GM13977 (cell line): ENCODE measurements at regions not wholly inside any gene's neighbourhood (a gene's known extent, or its start where the extent isn't known, plus 50 kb on each side); places are given as distances from the start of the nearest gene placed in this dataset.

Source experiments
- DNase-seq: peaks from one replicate; pipeline ENCODE4 v3.0.0; 2012; ENCODE audit warnings: low spot score
- in situ Hi-C: fragments of 300-500 bp; cut with MboI; formaldehyde crosslinking; loops from one replicate; pipeline ENCODE4 v1.12.0; 2022; ENCODE audit warnings: low sequenced_read_pairs, low pct_unique_long_range_greater_than_20kb, mixed read lengths, inconsistent platforms; ENCODE audit not compliant: unreplicated experiment
- TF ChIP-seq, protein P1 (sequence below): IDR thresholded peaks from 2 replicates; pipeline ENCODE4 v1.5.1; 2012; ENCODE audit warnings: mild to moderate bottlenecking, control low read depth; ENCODE audit not compliant: insufficient read depth; ENCODE audit errors: extremely low read depth, missing control alignments

GRCh38 chr15:62730825-62731224 is 311.7 kb upstream of the TPM1 start:
- no peak for DNase-seq
- TF ChIP-seq, protein P1, sequence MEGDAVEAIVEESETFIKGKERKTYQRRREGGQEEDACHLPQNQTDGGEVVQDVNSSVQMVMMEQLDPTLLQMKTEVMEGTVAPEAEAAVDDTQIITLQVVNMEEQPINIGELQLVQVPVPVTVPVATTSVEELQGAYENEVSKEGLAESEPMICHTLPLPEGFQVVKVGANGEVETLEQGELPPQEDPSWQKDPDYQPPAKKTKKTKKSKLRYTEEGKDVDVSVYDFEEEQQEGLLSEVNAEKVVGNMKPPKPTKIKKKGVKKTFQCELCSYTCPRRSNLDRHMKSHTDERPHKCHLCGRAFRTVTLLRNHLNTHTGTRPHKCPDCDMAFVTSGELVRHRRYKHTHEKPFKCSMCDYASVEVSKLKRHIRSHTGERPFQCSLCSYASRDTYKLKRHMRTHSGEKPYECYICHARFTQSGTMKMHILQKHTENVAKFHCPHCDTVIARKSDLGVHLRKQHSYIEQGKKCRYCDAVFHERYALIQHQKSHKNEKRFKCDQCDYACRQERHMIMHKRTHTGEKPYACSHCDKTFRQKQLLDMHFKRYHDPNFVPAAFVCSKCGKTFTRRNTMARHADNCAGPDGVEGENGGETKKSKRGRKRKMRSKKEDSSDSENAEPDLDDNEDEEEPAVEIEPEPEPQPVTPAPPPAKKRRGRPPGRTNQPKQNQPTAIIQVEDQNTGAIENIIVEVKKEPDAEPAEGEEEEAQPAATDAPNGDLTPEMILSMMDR = no peak
- in situ Hi-C loops = no loop called here

GRCh38 chr15:62732078-62732477 is 310.5 kb upstream of the TPM1 start:
- no peak for DNase-seq
- TF ChIP-seq, protein P1 = no peak
- in situ Hi-C loops = no loop called here

DNA sequence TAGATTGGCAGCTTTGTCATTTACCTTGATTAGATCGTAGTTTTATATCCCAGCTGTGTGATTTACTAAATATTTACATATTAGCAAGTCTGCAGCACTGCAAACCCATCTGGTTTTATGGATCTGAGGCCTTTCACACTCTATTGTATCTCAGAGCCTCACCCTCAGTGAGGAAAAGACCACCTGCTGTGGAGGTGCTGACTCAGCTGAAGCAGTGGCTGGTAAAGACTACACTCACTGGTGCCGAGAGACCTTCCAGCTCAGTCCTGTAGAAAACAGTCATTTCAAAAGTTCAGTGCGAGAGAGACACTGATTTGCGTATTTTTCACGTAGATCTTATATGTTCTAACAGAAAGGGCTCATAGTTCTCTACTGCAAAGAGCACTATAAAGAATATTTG is 307.8 kb upstream of the TPM1 start:
- TF ChIP-seq, protein P1 = no peak
- in situ Hi-C loops = no loop called here
- no peak for DNase-seq

- in situ Hi-C loops = no loop called here
- no peak for DNase-seq
- TF ChIP-seq, protein P1 = no peak
These were observed 305.8 kb upstream of the TPM1 start for GRCh38 chr15:62736756-62737155.

DNA sequence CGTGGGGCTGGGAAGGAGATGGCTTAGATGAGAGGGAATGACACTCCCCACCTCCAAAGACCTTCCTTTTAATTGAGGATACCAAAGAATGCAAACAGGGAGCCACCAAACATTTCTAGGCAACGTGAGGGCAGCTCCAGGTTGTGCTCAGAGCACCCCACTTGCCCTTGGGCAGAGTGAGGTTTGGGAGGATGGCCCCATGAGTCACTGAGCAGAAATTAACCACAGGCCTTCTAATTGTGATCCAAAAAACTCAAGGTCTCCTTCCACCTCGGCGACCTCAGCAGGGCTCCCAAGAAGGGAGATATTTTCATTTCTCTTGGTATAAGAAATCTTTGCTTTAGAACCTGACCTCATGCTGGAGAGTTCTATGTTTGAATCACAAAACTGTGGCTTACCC is 305.0 kb upstream of the TPM1 start:
- TF ChIP-seq, protein P1 = no peak
- in situ Hi-C loops = no loop called here
- DNase-seq = no peak

DNA sequence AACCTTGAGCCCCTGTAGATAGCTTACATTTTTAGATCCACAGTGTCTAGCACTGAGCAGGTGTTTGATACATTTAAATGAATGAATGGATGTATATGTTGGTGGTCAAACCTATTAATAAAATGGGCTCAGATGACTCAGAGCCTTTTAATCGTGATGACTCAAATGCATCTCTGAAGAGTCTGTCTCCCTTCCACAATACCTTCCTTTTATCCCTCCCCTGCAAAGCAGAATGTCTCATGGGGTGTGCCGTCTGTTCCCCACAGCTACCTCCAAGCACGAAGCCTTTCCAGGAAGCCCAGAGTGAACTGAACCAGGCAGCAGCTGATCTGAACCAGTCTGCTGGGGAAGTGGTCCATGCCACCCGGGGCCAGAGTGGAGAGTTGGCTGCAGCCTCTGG is 303.5 kb upstream of the TPM1 start:
- in situ Hi-C loops = no loop called here
- DNase-seq = no peak
- TF ChIP-seq, protein P1 = no peak

GRCh38 chr15:62739507-62739906 is 303.0 kb upstream of the TPM1 start:
- TF ChIP-seq, protein P1 = no peak
- in situ Hi-C loops = no loop called here
- no peak for DNase-seq
